HepG2 (cell line): ENCODE measurements at regions not wholly inside any gene's neighbourhood (a gene's known extent, or its start where the extent isn't known, plus 50 kb on each side); places are given as distances from the start of the nearest gene placed in this dataset.

Experiments
- ATAC-seq: fragments of 200-7000 bp; cut with Tn5 transposase; 3 replicates; pipeline ENCODE4 v1.9.1; 2020; ENCODE audit warnings: mild to moderate bottlenecking, moderate library complexity
- BruUV-seq: library from RNA; stranded (reverse); fragments of 400-500 nt; replicated peaks from 2 replicates; lab custom pipeline; 2021; lab: Mats Ljungman, UMichigan
- CTCF ChIA-PET: fragments of 300-600 bp; formaldehyde crosslinking; extraction: SDS; loops from one replicate; lab custom pipeline; 2021; ENCODE audit warnings: low total read pairs, inconsistent platforms, low intra/inter-chr PET ratio; lab: Yijun Ruan, JAX
- POLR2A ChIA-PET: fragments of 350-600 bp; sonication (Branson Sonifier 250); formaldehyde crosslinking; loops from one replicate; lab custom pipeline; 2020; ENCODE audit warnings: antibody characterized with exemption, inconsistent platforms; lab: Yijun Ruan, JAX
- DNase-seq: peaks from one replicate; pipeline ENCODE4 v3.0.0-alpha.2; 2015; ENCODE audit warnings: low spot score
- FAIRE-seq: peaks from 3 replicates; lab custom pipeline; 2011; peaks lifted over from hg19 to GRCh38; lab: Jason Lieb, UNC
- H2AFZ ChIP-seq: one replicate; pipeline ENCODE4 v1.6.1; 2011; ENCODE audit warnings: low read length, inconsistent platforms
- H3K27ac ChIP-seq: fragments of 300-600 bp; 3 replicates; pipeline ENCODE4 v1.8.0; 2011; ENCODE audit warnings: mixed run types, mild to moderate bottlenecking, mixed read lengths, low read length, inconsistent platforms; ENCODE audit not compliant: insufficient read depth; ENCODE audit errors: extremely low read length
- H3K27me3 ChIP-seq, 2 experiments: fragments of 200-600 bp in 1 of 2; 2 replicates in 1 of 2; 3 replicates in 1 of 2; pipeline versions ENCODE4 v1.6.0 to v1.8.0; 2011; ENCODE audit warnings: low read length in 2 of 2, mild to moderate bottlenecking in 2 of 2, moderate library complexity in 2 of 2, inconsistent platforms in 1 of 2; ENCODE audit not compliant: insufficient read depth in 2 of 2, control insufficient read depth in 1 of 2
- H3K36me3 ChIP-seq, 2 experiments: fragments of 200-600 bp in 1 of 2; replicated peaks in 1 of 2; 2 replicates in 1 of 2; 3 replicates in 1 of 2; pipeline versions ENCODE4 v1.5.1 to v1.8.0; 2011; ENCODE audit warnings: low read length in 2 of 2, inconsistent platforms in 1 of 2; ENCODE audit not compliant: insufficient read depth in 2 of 2, control insufficient read depth in 1 of 2
- H3K4me1 ChIP-seq: 2 replicates; pipeline ENCODE4 v1.5.1; 2012; ENCODE audit warnings: low read length, inconsistent platforms; ENCODE audit not compliant: insufficient read depth
- H3K4me2 ChIP-seq: 2 replicates; pipeline ENCODE4 v1.6.0; 2011; ENCODE audit warnings: low read depth, low read length, inconsistent platforms
- H3K4me3 ChIP-seq, 3 experiments: fragments of 200-600 bp in 1 of 3; sonication (generic), shearing (Covaris generic) in 1 of 3; replicated peaks in 1 of 3; 2 replicates each; pipeline ENCODE4 v1.5.1; 2011 to 2016; ENCODE audit warnings: low read length in 3 of 3, inconsistent platforms in 2 of 3, low read depth in 2 of 3, mild to moderate bottlenecking in 2 of 3, control low read depth in 1 of 3, mixed read lengths in 1 of 3; ENCODE audit not compliant: insufficient read depth in 1 of 3
- H3K79me2 ChIP-seq: one replicate; pipeline ENCODE4 v1.6.1; 2011; ENCODE audit warnings: low read length, inconsistent platforms; ENCODE audit not compliant: insufficient read depth
- H3K9ac ChIP-seq: 2 replicates; pipeline ENCODE4 v1.6.0; 2011; ENCODE audit warnings: mild to moderate bottlenecking, low read depth, low read length, inconsistent platforms; ENCODE audit not compliant: insufficient read depth
- H3K9me3 ChIP-seq: 2 replicates; pipeline ENCODE4 v1.5.1; 2012; ENCODE audit warnings: mild to moderate bottlenecking, low read length
- H4K20me1 ChIP-seq: 2 replicates; pipeline ENCODE4 v1.6.0; 2011; ENCODE audit warnings: inconsistent platforms, mild to moderate bottlenecking, low read length, moderate library complexity; ENCODE audit not compliant: insufficient read depth
- ATF1 ChIP-seq: IDR thresholded peaks from 2 replicates; pipeline ENCODE4 v1.6.1; 2016; ENCODE audit warnings: mild to moderate bottlenecking, control low read depth
- DNMT3B ChIP-seq: conservative IDR thresholded peaks from 2 replicates; pipeline ENCODE4 v1.6.1; 2016; ENCODE audit warnings: missing biosample characterization, control low read depth
- HCFC1 ChIP-seq: fragments of 150-350 bp; IDR thresholded peaks from 2 replicates; pipeline ENCODE4 v1.6.1; 2014; ENCODE audit warnings: low read depth, low read length
- MEIS1 ChIP-seq: sonication (generic); formaldehyde crosslinking; IDR thresholded peaks from 2 replicates; pipeline ENCODE4 v1.9.0; 2021; ENCODE audit warnings: mild to moderate bottlenecking, missing genetic modification reagents, moderate library complexity, borderline replicate concordance
- MTA3 ChIP-seq: sonication (generic); formaldehyde crosslinking; IDR thresholded peaks from 2 replicates; pipeline ENCODE4 v1.4.0; 2020; ENCODE audit warnings: missing genetic modification reagents
- NCOA5 ChIP-seq: sonication (generic); formaldehyde crosslinking; IDR thresholded peaks from 2 replicates; pipeline ENCODE4 v1.4.0; 2020; ENCODE audit warnings: missing genetic modification reagents
- RBAK ChIP-seq: sonication (generic); formaldehyde crosslinking; IDR thresholded peaks from 2 replicates; pipeline ENCODE4 v1.5.1; 2020; ENCODE audit warnings: mild to moderate bottlenecking, missing genetic modification reagents
- THRA ChIP-seq: sonication (generic); formaldehyde crosslinking; IDR thresholded peaks from 2 replicates; pipeline ENCODE4 v1.4.0; 2020; ENCODE audit warnings: missing genetic modification reagents, borderline replicate concordance
- TOPORS ChIP-seq: sonication (generic); formaldehyde crosslinking; IDR thresholded peaks from 2 replicates; pipeline ENCODE4 v1.8.0; 2023; ENCODE audit warnings: mild to moderate bottlenecking, missing genetic modification reagents
- ZFP1 ChIP-seq: IDR thresholded peaks from 2 replicates; pipeline ENCODE4 v1.6.1; 2016
- ZFP90 ChIP-seq: sonication (generic); formaldehyde crosslinking; IDR thresholded peaks from 2 replicates; pipeline ENCODE4 v1.8.0; 2022; ENCODE audit warnings: missing genetic modification reagents, mild to moderate bottlenecking, inconsistent platforms, borderline replicate concordance
- ZNF784 ChIP-seq: sonication (generic); formaldehyde crosslinking; IDR thresholded peaks from 2 replicates; pipeline ENCODE4 v1.5.1; 2020; ENCODE audit warnings: missing genetic modification reagents, mild to moderate bottlenecking, borderline replicate concordance
- WGBS: methylation state at CpG from one replicate; pipeline ENCODE4 v1.1.6; 2017; ENCODE audit warnings: low lambda C conversion rate; 5-methylcytosine and 5-hydroxymethylcytosine counted together
- in situ Hi-C: cut with HindIII; loops from 2 replicates; pipeline ENCODE4 v1.10.0; 2017; ENCODE audit warnings: low pct_unique_long_range_greater_than_20kb; ENCODE audit not compliant: extremely low pct_ligation_motif_present
- intact Hi-C: fragments of 100-400 bp; cut with micrococcal nuclease; formaldehyde crosslinking; loops from one replicate; pipeline ENCODE4 v1.10.0; 2022; ENCODE audit not compliant: unreplicated experiment
- TF ChIP-seq, protein P1 (sequence below): sonication (generic); formaldehyde crosslinking; IDR thresholded peaks from 2 replicates; pipeline ENCODE4 v1.5.1; 2020; ENCODE audit warnings: missing genetic modification reagents, mild to moderate bottlenecking, borderline replicate concordance
- TF ChIP-seq, protein P2 (sequence below): sonication (generic); formaldehyde crosslinking; IDR thresholded peaks from 2 replicates; pipeline ENCODE4 v1.8.0; 2022; ENCODE audit warnings: low read depth, missing genetic modification reagents
- TF ChIP-seq, protein P3 (sequence below): sonication (generic); formaldehyde crosslinking; IDR thresholded peaks from 2 replicates; pipeline ENCODE4 v1.4.0; 2020; ENCODE audit warnings: missing genetic modification reagents, mild to moderate bottlenecking, borderline replicate concordance

DNA sequence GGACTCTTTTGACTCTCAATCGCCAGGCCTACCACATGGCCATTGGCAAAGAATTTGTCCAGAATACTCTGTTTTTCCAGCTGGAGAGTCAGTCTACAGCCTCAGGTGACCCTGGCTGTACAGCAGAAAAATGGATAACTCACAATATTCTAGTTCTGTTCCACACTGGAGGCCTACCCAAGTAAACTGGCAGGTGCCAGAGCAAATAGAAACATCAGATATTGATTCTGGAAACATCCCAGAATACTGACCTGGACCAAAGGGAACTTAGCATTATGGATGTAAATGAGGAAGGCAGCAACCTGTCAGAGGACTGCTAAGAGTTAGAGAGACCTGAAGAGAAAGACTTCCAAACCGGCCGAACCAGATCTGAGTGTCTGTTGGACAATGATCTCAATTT lies 147.9 kb upstream of the SMAD1 start:
- DNase-seq = no peak
- H3K4me1 ChIP-seq = peaks cover under 1% of the 10 kb centered on the region; the same call in 1 of the 2 replicates
- no peaks in the 10 kb centered on the region for H4K20me1 ChIP-seq
- BruUV-seq = no TSS peak
- in situ Hi-C loops (no loop called here), intact Hi-C loops (no loop called here)
- H3K4me2 ChIP-seq = no peak overlapping the region
- TF ChIP-seq MTA3 (CRISPR knock-in tag) (no peak), ZFP1 (CRISPR knock-in tag) (no peak), ATF1 (CRISPR knock-in tag) (no peak), ZNF784 (CRISPR knock-in tag) (no peak), MEIS1 (CRISPR knock-in tag) (no peak), HCFC1 (no peak), NCOA5 (CRISPR knock-in tag) (no peak), DNMT3B (CRISPR knock-in tag) (no peak), ZFP90 (CRISPR knock-in tag) (no peak), THRA (CRISPR knock-in tag) (no peak), RBAK (CRISPR knock-in tag) (no peak), TOPORS (CRISPR knock-in tag) (no peak)
- TF ChIP-seq, protein P1, sequence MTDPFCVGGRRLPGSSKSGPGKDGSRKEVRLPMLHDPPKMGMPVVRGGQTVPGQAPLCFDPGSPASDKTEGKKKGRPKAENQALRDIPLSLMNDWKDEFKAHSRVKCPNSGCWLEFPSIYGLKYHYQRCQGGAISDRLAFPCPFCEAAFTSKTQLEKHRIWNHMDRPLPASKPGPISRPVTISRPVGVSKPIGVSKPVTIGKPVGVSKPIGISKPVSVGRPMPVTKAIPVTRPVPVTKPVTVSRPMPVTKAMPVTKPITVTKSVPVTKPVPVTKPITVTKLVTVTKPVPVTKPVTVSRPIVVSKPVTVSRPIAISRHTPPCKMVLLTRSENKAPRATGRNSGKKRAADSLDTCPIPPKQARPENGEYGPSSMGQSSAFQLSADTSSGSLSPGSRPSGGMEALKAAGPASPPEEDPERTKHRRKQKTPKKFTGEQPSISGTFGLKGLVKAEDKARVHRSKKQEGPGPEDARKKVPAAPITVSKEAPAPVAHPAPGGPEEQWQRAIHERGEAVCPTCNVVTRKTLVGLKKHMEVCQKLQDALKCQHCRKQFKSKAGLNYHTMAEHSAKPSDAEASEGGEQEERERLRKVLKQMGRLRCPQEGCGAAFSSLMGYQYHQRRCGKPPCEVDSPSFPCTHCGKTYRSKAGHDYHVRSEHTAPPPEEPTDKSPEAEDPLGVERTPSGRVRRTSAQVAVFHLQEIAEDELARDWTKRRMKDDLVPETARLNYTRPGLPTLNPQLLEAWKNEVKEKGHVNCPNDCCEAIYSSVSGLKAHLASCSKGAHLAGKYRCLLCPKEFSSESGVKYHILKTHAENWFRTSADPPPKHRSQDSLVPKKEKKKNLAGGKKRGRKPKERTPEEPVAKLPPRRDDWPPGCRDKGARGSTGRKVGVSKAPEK = no peak
- TF ChIP-seq, protein P2, sequence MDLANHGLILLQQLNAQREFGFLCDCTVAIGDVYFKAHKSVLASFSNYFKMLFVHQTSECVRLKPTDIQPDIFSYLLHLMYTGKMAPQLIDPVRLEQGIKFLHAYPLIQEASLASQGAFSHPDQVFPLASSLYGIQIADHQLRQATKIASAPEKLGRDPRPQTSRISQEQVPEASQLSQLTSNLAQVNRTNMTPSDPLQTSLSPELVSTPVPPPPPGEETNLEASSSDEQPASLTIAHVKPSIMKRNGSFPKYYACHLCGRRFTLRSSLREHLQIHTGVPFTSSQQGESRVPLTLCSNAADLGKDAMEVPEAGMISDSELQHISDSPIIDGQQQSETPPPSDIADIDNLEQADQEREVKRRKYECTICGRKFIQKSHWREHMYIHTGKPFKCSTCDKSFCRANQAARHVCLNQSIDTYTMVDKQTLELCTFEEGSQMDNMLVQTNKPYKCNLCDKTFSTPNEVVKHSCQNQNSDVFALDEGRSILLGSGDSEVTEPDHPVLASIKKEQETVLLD (CRISPR knock-in tag) = no peak
- TF ChIP-seq, protein P3, sequence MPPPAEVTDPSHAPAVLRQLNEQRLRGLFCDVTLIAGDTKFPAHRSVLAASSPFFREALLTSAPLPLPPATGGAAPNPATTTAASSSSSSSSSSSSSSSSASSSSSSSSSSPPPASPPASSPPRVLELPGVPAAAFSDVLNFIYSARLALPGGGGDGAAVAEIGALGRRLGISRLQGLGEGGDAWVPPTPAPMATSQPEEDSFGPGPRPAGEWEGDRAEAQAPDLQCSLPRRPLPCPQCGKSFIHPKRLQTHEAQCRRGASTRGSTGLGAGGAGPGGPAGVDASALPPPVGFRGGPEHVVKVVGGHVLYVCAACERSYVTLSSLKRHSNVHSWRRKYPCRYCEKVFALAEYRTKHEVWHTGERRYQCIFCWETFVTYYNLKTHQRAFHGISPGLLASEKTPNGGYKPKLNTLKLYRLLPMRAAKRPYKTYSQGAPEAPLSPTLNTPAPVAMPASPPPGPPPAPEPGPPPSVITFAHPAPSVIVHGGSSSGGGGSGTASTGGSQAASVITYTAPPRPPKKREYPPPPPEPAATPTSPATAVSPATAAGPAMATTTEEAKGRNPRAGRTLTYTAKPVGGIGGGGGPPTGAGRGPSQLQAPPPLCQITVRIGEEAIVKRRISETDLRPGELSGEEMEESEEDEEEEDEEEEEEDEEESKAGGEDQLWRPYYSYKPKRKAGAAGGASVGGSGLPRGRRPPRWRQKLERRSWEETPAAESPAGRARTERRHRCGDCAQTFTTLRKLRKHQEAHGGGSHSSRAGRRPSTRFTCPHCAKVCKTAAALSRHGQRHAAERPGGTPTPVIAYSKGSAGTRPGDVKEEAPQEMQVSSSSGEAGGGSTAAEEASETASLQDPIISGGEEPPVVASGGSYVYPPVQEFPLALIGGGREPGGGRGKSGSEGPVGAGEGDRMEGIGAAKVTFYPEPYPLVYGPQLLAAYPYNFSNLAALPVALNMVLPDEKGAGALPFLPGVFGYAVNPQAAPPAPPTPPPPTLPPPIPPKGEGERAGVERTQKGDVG (CRISPR knock-in tag) = no peak
- H3K4me3 ChIP-seq = no peak overlapping the region
- no peaks in the 10 kb centered on the region for H3K27me3 ChIP-seq
- H3K36me3 ChIP-seq = no peaks in the 10 kb centered on the region
- FAIRE-seq = no peak
- CTCF ChIA-PET = no interaction called here
- ATAC-seq = no peak
- no peak overlapping the region for H2AFZ ChIP-seq
- no peak overlapping the region for H3K9ac ChIP-seq
- no peaks in the 10 kb centered on the region for H3K79me2 ChIP-seq
- 61% methylated on average over 3 of the region's 3 CpGs for WGBS
- POLR2A ChIA-PET = no interaction called here
- H3K27ac ChIP-seq = no peak overlapping the region
- H3K9me3 ChIP-seq = no peaks in the 10 kb centered on the region
